MM.1S (cell line): ENCODE measurements at regions not wholly inside any gene's neighbourhood (a gene's known extent, or its start where the extent isn't known, plus 50 kb on each side); places are given as distances from the start of the nearest gene placed in this dataset.

Experiments used
- DNase-seq: peaks from one replicate; pipeline ENCODE4 v3.0.0-alpha.2; 2015
- H2AFZ ChIP-seq: fragments of 300-600 bp; sonication (generic); 2 replicates; pipeline ENCODE4 v1.6.0; 2016; ENCODE audit warnings: antibody characterized with exemption, low read length
- H3F3A ChIP-seq: fragments of 300-600 bp; sonication (generic); 2 replicates; pipeline ENCODE4 v1.6.1; 2016; ENCODE audit warnings: mild to moderate bottlenecking, antibody characterized with exemption, low read length, moderate library complexity, mixed read lengths; ENCODE audit not compliant: insufficient read depth
- H3K27ac ChIP-seq: fragments of 300-600 bp; sonication (generic); 2 replicates; pipeline ENCODE4 v1.5.1; 2016; ENCODE audit warnings: mild to moderate bottlenecking, low read length
- H3K27me3 ChIP-seq: fragments of 300-600 bp; sonication (generic); replicated peaks from 2 replicates; pipeline ENCODE4 v1.6.0; 2016; ENCODE audit warnings: low read length; ENCODE audit not compliant: insufficient read depth
- H3K36me3 ChIP-seq: fragments of 300-600 bp; sonication (generic); replicated peaks from 2 replicates; pipeline ENCODE4 v1.6.1; 2016; ENCODE audit warnings: mild to moderate bottlenecking, low read length, mixed read lengths; ENCODE audit not compliant: insufficient read depth
- H3K4me1 ChIP-seq: fragments of 300-600 bp; sonication (generic); 2 replicates; pipeline ENCODE4 v1.6.1; 2016; ENCODE audit warnings: low read length, mixed read lengths
- H3K4me2 ChIP-seq: fragments of 300-600 bp; sonication (generic); 2 replicates; pipeline ENCODE4 v1.6.0; 2016; ENCODE audit warnings: low read depth, low read length
- H3K4me3 ChIP-seq: fragments of 300-600 bp; sonication (generic); 2 replicates; pipeline ENCODE4 v1.5.1; 2016; ENCODE audit warnings: low read length, mixed read lengths
- H3K79me2 ChIP-seq: fragments of 300-600 bp; sonication (generic); 2 replicates; pipeline ENCODE4 v1.6.1; 2016; ENCODE audit warnings: mixed run types, low read length, mixed read lengths
- H3K9ac ChIP-seq: fragments of 300-600 bp; sonication (generic); 2 replicates; pipeline ENCODE4 v1.6.1; 2016; ENCODE audit warnings: low read length, mixed read lengths
- H3K9me2 ChIP-seq: fragments of 300-600 bp; sonication (generic); replicated peaks from 2 replicates; pipeline ENCODE4 v1.6.1; 2016; ENCODE audit warnings: mild to moderate bottlenecking, low read length, mixed read lengths; ENCODE audit not compliant: insufficient read depth
- H3K9me3 ChIP-seq: fragments of 300-600 bp; sonication (generic); replicated peaks from 2 replicates; pipeline ENCODE4 v1.6.1; 2016; ENCODE audit warnings: mild to moderate bottlenecking, low read length, mixed read lengths; ENCODE audit not compliant: insufficient read depth
- H4K20me1 ChIP-seq: fragments of 300-600 bp; sonication (generic); 2 replicates; pipeline ENCODE4 v1.6.1; 2016; ENCODE audit warnings: mild to moderate bottlenecking, low read length, moderate library complexity, mixed read lengths; ENCODE audit not compliant: insufficient read depth
- CTCF ChIP-seq: fragments of 300-600 bp; sonication (generic); IDR thresholded peaks from 2 replicates; pipeline ENCODE4 v1.5.1; 2016; ENCODE audit warnings: antibody characterized with exemption, low read length, mixed read lengths
- EZH2 ChIP-seq: fragments of 300-600 bp; sonication (generic); optimal IDR thresholded peaks from 2 replicates; pipeline ENCODE3; 2017; ENCODE audit warnings: low read depth, mild to moderate bottlenecking, antibody characterized with exemption, low read length, mixed read lengths
- EZH2phosphoT487 ChIP-seq: fragments of 300-600 bp; sonication (generic); IDR thresholded peaks from 2 replicates; pipeline ENCODE4 v1.6.1; 2018; ENCODE audit warnings: antibody characterized with exemption, low read length

GRCh38 chr12:105459760-105460330, 129.4 kb downstream of the C12orf75 start:
- Histone ChIP-seq H3K9me2 (no peaks in the 10 kb centered on the region), H3K79me2 (no peaks in the 10 kb centered on the region), H3K27me3 (no peaks in the 10 kb centered on the region), H3K9ac (no peak overlapping the region), H3K36me3 (no peaks in the 10 kb centered on the region), H3K4me2 (no peak overlapping the region), H3K27ac (no peak overlapping the region), H2AFZ (no peak overlapping the region), H3K4me3 (no peak overlapping the region), H3K4me1 (no peaks in the 10 kb centered on the region), H3F3A (no peaks in the 10 kb centered on the region), H4K20me1 (no peaks in the 10 kb centered on the region), H3K9me3 (no peaks in the 10 kb centered on the region)
- no peak for DNase-seq
- TF ChIP-seq EZH2 (no peak), EZH2phosphoT487 (no peak), CTCF (no peak)

DNA sequence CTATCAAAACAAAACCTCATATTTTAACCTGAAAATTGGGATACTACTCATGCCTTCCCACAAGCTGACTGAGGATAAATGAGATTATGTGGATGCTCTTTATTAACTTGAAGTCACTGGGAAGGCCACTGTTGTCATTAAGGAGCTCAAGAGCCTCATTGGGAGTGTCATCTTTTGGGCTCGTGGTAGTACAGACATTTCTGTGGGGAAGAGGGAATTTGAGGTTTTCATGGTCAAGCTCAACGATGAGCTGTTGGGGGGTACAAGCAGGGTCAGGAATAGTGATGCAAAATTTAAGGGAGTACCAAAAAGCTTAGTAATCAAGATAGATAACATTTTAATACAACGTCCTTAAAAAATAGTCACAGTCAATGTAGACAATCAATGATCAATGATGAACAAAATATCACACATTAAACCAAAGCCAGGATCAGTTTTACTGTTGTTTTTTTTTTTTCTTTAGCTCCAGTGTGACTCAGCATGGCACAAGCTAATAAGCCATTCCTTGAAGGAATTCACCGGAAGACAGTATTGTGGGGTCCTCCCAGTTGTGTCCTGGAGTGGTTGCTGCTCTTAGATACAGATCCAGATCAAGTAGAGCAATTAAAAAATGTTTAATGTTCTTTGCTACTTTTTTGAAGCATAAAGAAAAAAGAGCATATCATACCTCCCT, 130.9 kb downstream of the C12orf75 start:
- TF ChIP-seq EZH2phosphoT487 (no peak), EZH2 (no peak), CTCF (no peak)
- Histone ChIP-seq H2AFZ (no peak overlapping the region), H3K79me2 (no peaks in the 10 kb centered on the region), H4K20me1 (no peaks in the 10 kb centered on the region), H3K36me3 (no peaks in the 10 kb centered on the region), H3K4me2 (no peak overlapping the region), H3K4me3 (no peak overlapping the region), H3K27ac (no peak overlapping the region), H3F3A (no peaks in the 10 kb centered on the region), H3K27me3 (no peaks in the 10 kb centered on the region), H3K9me2 (no peaks in the 10 kb centered on the region), H3K9me3 (no peaks in the 10 kb centered on the region), H3K4me1 (no peaks in the 10 kb centered on the region), H3K9ac (no peak overlapping the region)
- no peak for DNase-seq

GRCh38 chr12:105461944-105462762, 131.7 kb downstream of the C12orf75 start:
- H3K9ac ChIP-seq, result no peak overlapping the region
- H3K36me3 ChIP-seq, result no peaks in the 10 kb centered on the region
- no peaks in the 10 kb centered on the region for H3K4me1 ChIP-seq
- H3K27me3 ChIP-seq, result no peaks in the 10 kb centered on the region
- TF ChIP-seq EZH2phosphoT487 (no peak), EZH2 (no peak), CTCF (no peak)
- no peaks in the 10 kb centered on the region for H3K9me2 ChIP-seq
- no peak overlapping the region for H3K27ac ChIP-seq
- no peak overlapping the region for H3K4me3 ChIP-seq
- H3F3A ChIP-seq, result no peaks in the 10 kb centered on the region
- no peak for DNase-seq
- H3K79me2 ChIP-seq, result no peaks in the 10 kb centered on the region
- no peak overlapping the region for H2AFZ ChIP-seq
- H4K20me1 ChIP-seq, result no peaks in the 10 kb centered on the region
- H3K4me2 ChIP-seq, result no peak overlapping the region
- no peaks in the 10 kb centered on the region for H3K9me3 ChIP-seq
